H9 (cell line): ENCODE measurements at regions not wholly inside any gene's neighbourhood (a gene's known extent, or its start where the extent isn't known, plus 50 kb on each side); places are given as distances from the start of the nearest gene placed in this dataset.

ENCODE experiments used
- DNase-seq: peaks from one replicate; pipeline ENCODE4 v3.0.0-alpha.2; 2017
- H2AFZ ChIP-seq: one replicate; pipeline ENCODE4 v1.6.1; 2013; ENCODE audit warnings: mild to moderate bottlenecking, low read length, control low read depth, moderate library complexity
- H2AK5ac ChIP-seq: 2 replicates; pipeline ENCODE4 v1.6.1; 2013; ENCODE audit warnings: low read length, control low read depth, mixed read lengths; ENCODE audit not compliant: insufficient read length
- H2BK120ac ChIP-seq: one replicate; pipeline ENCODE4 v1.6.1; 2013; ENCODE audit warnings: low read depth, mild to moderate bottlenecking, low read length, control low read depth, inconsistent platforms; ENCODE audit not compliant: poor library complexity, severe bottlenecking
- H2BK12ac ChIP-seq: 2 replicates; pipeline ENCODE4 v1.6.1; 2013; ENCODE audit warnings: low read length, control low read depth, mixed read lengths, low read depth; ENCODE audit not compliant: insufficient read length
- H2BK15ac ChIP-seq: 2 replicates; pipeline ENCODE4 v1.6.1; 2013; ENCODE audit warnings: low read depth, low read length, control low read depth
- H2BK20ac ChIP-seq: one replicate; pipeline ENCODE4 v1.6.1; 2013; ENCODE audit warnings: low read depth, mild to moderate bottlenecking, low read length, control low read depth, inconsistent platforms; ENCODE audit not compliant: poor library complexity, severe bottlenecking
- H2BK5ac ChIP-seq: 2 replicates; pipeline ENCODE4 v1.6.1; 2013; ENCODE audit warnings: low read length, control low read depth, mixed read lengths; ENCODE audit not compliant: insufficient read length
- H3K14ac ChIP-seq: 2 replicates; pipeline ENCODE4 v1.6.1; 2013; ENCODE audit warnings: low read length, control low read depth; ENCODE audit not compliant: insufficient read depth
- H3K18ac ChIP-seq: 2 replicates; pipeline ENCODE4 v1.6.1; 2013; ENCODE audit warnings: low read depth, mild to moderate bottlenecking, mixed read lengths, low read length, control low read depth; ENCODE audit not compliant: insufficient read length
- H3K23ac ChIP-seq: 2 replicates; pipeline ENCODE4 v1.6.1; 2013; ENCODE audit warnings: low read length, control low read depth, mixed read lengths, low read depth; ENCODE audit not compliant: insufficient read length
- H3K23me2 ChIP-seq: 2 replicates; pipeline ENCODE4 v1.6.1; 2013; ENCODE audit warnings: low read depth, mild to moderate bottlenecking, mixed read lengths, low read length, control low read depth; ENCODE audit not compliant: insufficient read length, poor library complexity, severe bottlenecking
- H3K27ac ChIP-seq: 2 replicates; pipeline ENCODE4 v1.5.1; 2013; ENCODE audit warnings: low read length, control low read depth, mixed read lengths, low read depth; ENCODE audit not compliant: insufficient read length
- H3K27me3 ChIP-seq: 2 replicates; pipeline ENCODE4 v1.6.1; 2013; ENCODE audit warnings: low read length, control low read depth, inconsistent platforms; ENCODE audit not compliant: insufficient read depth
- H3K4ac ChIP-seq: 2 replicates; pipeline ENCODE4 v1.6.1; 2013; ENCODE audit warnings: low read depth, mild to moderate bottlenecking, control low read depth, inconsistent platforms, low read length, moderate library complexity
- H3K4me1 ChIP-seq: 2 replicates; pipeline ENCODE4 v1.6.1; 2013; ENCODE audit warnings: low read length, control low read depth, inconsistent platforms; ENCODE audit not compliant: insufficient read depth
- H3K4me2 ChIP-seq: 2 replicates; pipeline ENCODE4 v1.6.1; 2013; ENCODE audit warnings: low read length, control low read depth, mixed read lengths; ENCODE audit not compliant: insufficient read length, insufficient read depth
- H3K56ac ChIP-seq: 2 replicates; pipeline ENCODE4 v1.6.1; 2013; ENCODE audit warnings: low read depth, mild to moderate bottlenecking, mixed read lengths, low read length, control low read depth; ENCODE audit not compliant: insufficient read length
- H3K79me1 ChIP-seq: 2 replicates; pipeline ENCODE4 v1.6.1; 2013; ENCODE audit warnings: low read depth, mild to moderate bottlenecking, moderate library complexity, low read length, control low read depth, inconsistent platforms; ENCODE audit not compliant: insufficient read depth, poor library complexity, severe bottlenecking
- H3K79me2 ChIP-seq: 2 replicates; pipeline ENCODE4 v1.6.1; 2013; ENCODE audit warnings: low read length, control low read depth, inconsistent platforms; ENCODE audit not compliant: insufficient read depth
- H3K9ac ChIP-seq: 2 replicates; pipeline ENCODE4 v1.6.1; 2013; ENCODE audit warnings: low read length, control low read depth, mixed read lengths; ENCODE audit not compliant: insufficient read length; ENCODE audit errors: extremely low read depth
- H3K9me3 ChIP-seq: one replicate; pipeline ENCODE4 v1.6.1; 2013; ENCODE audit warnings: low read depth, low read length, inconsistent platforms; ENCODE audit not compliant: control insufficient read depth
- H3T11ph ChIP-seq: one replicate; pipeline ENCODE4 v1.6.1; 2013; ENCODE audit warnings: mild to moderate bottlenecking, low read length, control low read depth, inconsistent platforms
- H4K20me1 ChIP-seq: one replicate; pipeline ENCODE4 v1.6.1; 2013; ENCODE audit not compliant: control insufficient read depth, insufficient read length, insufficient read depth
- H4K5ac ChIP-seq: 2 replicates; pipeline ENCODE4 v1.6.1; 2013; ENCODE audit warnings: low read depth, mild to moderate bottlenecking, mixed read lengths, low read length, control low read depth; ENCODE audit not compliant: insufficient read length
- H4K8ac ChIP-seq: replicated peaks from 2 replicates; pipeline ENCODE4 v1.6.1; 2013; ENCODE audit warnings: low read length, control low read depth, mixed read lengths, low read depth; ENCODE audit not compliant: insufficient read length
- H4K91ac ChIP-seq: 2 replicates; pipeline ENCODE4 v1.6.1; 2013; ENCODE audit warnings: low read depth, mild to moderate bottlenecking, moderate library complexity, mixed read lengths, low read length, control low read depth; ENCODE audit not compliant: insufficient read length
- H3K27ac Mint-ChIP-seq, 3 experiments: 2 replicates in 2 of 3; 3 replicates in 1 of 3; pipeline ENCODE4 v1.8.0; 2020 to 2021; ENCODE audit warnings: mixed read lengths in 3 of 3, mild to moderate bottlenecking in 1 of 3, moderate library complexity in 1 of 3
- H3K27me3 Mint-ChIP-seq: 2 replicates; pipeline ENCODE4 v1.8.0; 2021; ENCODE audit warnings: low read depth, mild to moderate bottlenecking, moderate library complexity, mixed read lengths
- H3K36me3 Mint-ChIP-seq, 3 experiments: 2 replicates in 2 of 3; 3 replicates in 1 of 3; pipeline ENCODE4 v1.8.0; 2020 to 2021; ENCODE audit warnings: low read depth in 3 of 3, mixed read lengths in 3 of 3; ENCODE audit not compliant: insufficient read depth in 1 of 3
- H3K4me1 Mint-ChIP-seq, 2 experiments: 2 replicates each; pipeline ENCODE4 v1.8.0; 2020; ENCODE audit warnings: mixed read lengths in 2 of 2
- H3K4me3 Mint-ChIP-seq, 2 experiments: 2 replicates in 1 of 2; 3 replicates in 1 of 2; pipeline ENCODE4 v1.8.0; 2020 to 2021; ENCODE audit warnings: mild to moderate bottlenecking in 2 of 2, mixed read lengths in 2 of 2, moderate library complexity in 1 of 2
- H3K9me3 Mint-ChIP-seq, 2 experiments: 2 replicates in 1 of 2; 3 replicates in 1 of 2; pipeline ENCODE4 v1.8.0; 2020; ENCODE audit warnings: mild to moderate bottlenecking in 2 of 2, mixed read lengths in 2 of 2, moderate library complexity in 1 of 2
- WGBS: extraction: QIAGEN DNeasy Blood & Tissue Kit; methylation state at CpG from one replicate; pipeline ENCODE4 v1.1.7; 2013; ENCODE audit warnings: missing lambda C conversion rate, low lambda C conversion rate, mixed read lengths; ENCODE audit not compliant: insufficient read length; ENCODE audit errors: extremely low coverage; 5-methylcytosine and 5-hydroxymethylcytosine counted together
- TF ChIP-seq, protein P1 (sequence below): fragments of 200-600 bp; sonication (generic); conservative IDR thresholded peaks from 3 replicates; pipeline ENCODE4 v1.8.0; 2021; ENCODE audit warnings: antibody characterized with exemption, mild to moderate bottlenecking

DNA sequence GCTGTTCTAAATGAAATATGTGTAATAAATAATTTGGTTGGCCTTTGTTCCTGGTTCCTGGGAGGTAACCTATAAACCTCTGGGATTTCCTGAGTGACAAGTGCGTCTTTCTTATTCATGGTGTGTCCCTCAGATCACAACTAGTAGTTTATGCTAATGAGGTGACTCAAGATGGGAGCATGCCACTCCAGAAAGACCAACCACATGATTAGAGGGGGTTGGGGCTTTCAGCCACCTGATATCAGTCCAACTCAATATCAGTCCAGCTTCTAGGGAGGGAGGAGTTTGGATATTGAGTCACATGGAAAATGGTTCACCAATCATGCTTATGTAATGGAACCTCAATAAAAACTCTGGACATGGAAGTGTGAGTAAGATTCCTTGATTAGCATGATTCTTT, 96.6 kb downstream of the QPCT start:
- Histone ChIP-seq H2BK15ac (no peak overlapping the region), H3K9ac (no peak overlapping the region), H3K14ac (no peak overlapping the region), H2BK5ac (no peak overlapping the region), H2AFZ (no peak overlapping the region), H2BK20ac (no peak overlapping the region), H2BK12ac (no peak overlapping the region), H3K56ac (no peak overlapping the region), H3K23me2 (no peaks in the 10 kb centered on the region), H3K4me2 (no peak overlapping the region), H4K8ac (no peak overlapping the region), H3K27me3 (no peaks in the 10 kb centered on the region), H3K23ac (no peak overlapping the region), H4K20me1 (no peaks in the 10 kb centered on the region), H3K79me1 (no peaks in the 10 kb centered on the region), H4K5ac (no peak overlapping the region), H2AK5ac (no peak overlapping the region), H3K9me3 (peaks cover 8% of the 10 kb centered on the region), H3K18ac (no peak overlapping the region), H3K4me1 (no peaks in the 10 kb centered on the region), H3K4ac (no peak overlapping the region), H3K79me2 (no peaks in the 10 kb centered on the region), H3K27ac (no peak overlapping the region), H2BK120ac (no peak overlapping the region), H4K91ac (no peak overlapping the region), H3T11ph (no peak overlapping the region)
- WGBS, result no CpG with 5 or more reads among the region's 1 CpG
- DNase-seq, result no peak
- no peaks in the 10 kb centered on the region for H3K4me1 Mint-ChIP-seq
- peaks cover 2 to 9% (median 3%) of the 10 kb centered on the region in 3 experiments; a peak in 3 of 7 replicates for H3K36me3 Mint-ChIP-seq
- no peaks in the 10 kb centered on the region; the same call in 1 of the 2 replicates for H3K27me3 Mint-ChIP-seq
- H3K9me3 Mint-ChIP-seq, result peaks cover 14% of the 10 kb centered on the region in 2 experiments
- no peak overlapping the region for H3K4me3 Mint-ChIP-seq
- TF ChIP-seq, protein P1, sequence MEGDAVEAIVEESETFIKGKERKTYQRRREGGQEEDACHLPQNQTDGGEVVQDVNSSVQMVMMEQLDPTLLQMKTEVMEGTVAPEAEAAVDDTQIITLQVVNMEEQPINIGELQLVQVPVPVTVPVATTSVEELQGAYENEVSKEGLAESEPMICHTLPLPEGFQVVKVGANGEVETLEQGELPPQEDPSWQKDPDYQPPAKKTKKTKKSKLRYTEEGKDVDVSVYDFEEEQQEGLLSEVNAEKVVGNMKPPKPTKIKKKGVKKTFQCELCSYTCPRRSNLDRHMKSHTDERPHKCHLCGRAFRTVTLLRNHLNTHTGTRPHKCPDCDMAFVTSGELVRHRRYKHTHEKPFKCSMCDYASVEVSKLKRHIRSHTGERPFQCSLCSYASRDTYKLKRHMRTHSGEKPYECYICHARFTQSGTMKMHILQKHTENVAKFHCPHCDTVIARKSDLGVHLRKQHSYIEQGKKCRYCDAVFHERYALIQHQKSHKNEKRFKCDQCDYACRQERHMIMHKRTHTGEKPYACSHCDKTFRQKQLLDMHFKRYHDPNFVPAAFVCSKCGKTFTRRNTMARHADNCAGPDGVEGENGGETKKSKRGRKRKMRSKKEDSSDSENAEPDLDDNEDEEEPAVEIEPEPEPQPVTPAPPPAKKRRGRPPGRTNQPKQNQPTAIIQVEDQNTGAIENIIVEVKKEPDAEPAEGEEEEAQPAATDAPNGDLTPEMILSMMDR, result no peak
- no peak overlapping the region for H3K27ac Mint-ChIP-seq
